Effector memory CD8-positive, alpha-beta T cell (primary cell): ENCODE measurements at regions not wholly inside any gene's neighbourhood (a gene's known extent, or its start where the extent isn't known, plus 50 kb on each side); places are given as distances from the start of the nearest gene placed in this dataset.
"Not testable (repeated sequence)": the region's sequence is repeated elsewhere in the genome, so short reads cannot be mapped to it uniquely, and the experiment has no call there.

ENCODE experiments used
- ATAC-seq: fragments of 150-1000 bp; cut with Tn5 transposase; replicated peaks from 2 replicates; pipeline ENCODE4 v1.10.0; 2021; ENCODE audit warnings: mild to moderate bottlenecking, moderate library complexity
- DNase-seq, 3 experiments: peaks; one replicate each; pipeline ENCODE4 v3.0.0; 2021
- H3K27ac Mint-ChIP-seq, 2 donors: one replicate each; pipeline ENCODE4 v1.8.0; 2022; ENCODE audit warnings: mild to moderate bottlenecking in 2 of 2, mixed read lengths in 2 of 2, moderate library complexity in 2 of 2
- H3K27me3 Mint-ChIP-seq, 2 donors: one replicate each; pipeline ENCODE4 v1.8.0; 2022; ENCODE audit warnings: mixed read lengths in 2 of 2
- H3K36me3 Mint-ChIP-seq: one replicate; pipeline ENCODE4 v1.8.0; 2022; ENCODE audit warnings: mild to moderate bottlenecking, moderate library complexity, mixed read lengths; ENCODE audit not compliant: insufficient read depth
- H3K4me1 Mint-ChIP-seq, 2 donors: one replicate each; pipeline ENCODE4 v1.8.0; 2022; ENCODE audit warnings: low read depth in 2 of 2, mixed read lengths in 2 of 2
- H3K4me3 Mint-ChIP-seq, 2 donors: one replicate each; pipeline ENCODE4 v1.8.0; 2022; ENCODE audit warnings: mild to moderate bottlenecking in 2 of 2, mixed read lengths in 2 of 2, moderate library complexity in 2 of 2
- H3K9me3 Mint-ChIP-seq, 2 donors: one replicate each; pipeline ENCODE4 v1.8.0; 2022; ENCODE audit warnings: mixed read lengths in 2 of 2

GRCh38 chr16:29226782-29227181 is 179.7 kb downstream of the NPIPB11 start:
- Mint-ChIP-seq H3K4me3 (no peak overlapping the region), H3K27ac (peak overlapping the region in 1 of 2 donors; percentile 41), H3K4me1 (peaks cover 9 to 17% of the 10 kb centered on the region in 2 donors), H3K27me3 (no peaks in the 10 kb centered on the region), H3K9me3 (no peaks in the 10 kb centered on the region), H3K36me3 (peaks cover 4% of the 10 kb centered on the region)
- DNase-seq (no peak), ATAC-seq (no peak)

- H3K9me3 Mint-ChIP-seq, DNase-seq, H3K27ac Mint-ChIP-seq, H3K27me3 Mint-ChIP-seq, ATAC-seq, H3K36me3 Mint-ChIP-seq, H3K4me3 Mint-ChIP-seq: not testable (repeated sequence)
- H3K4me1 Mint-ChIP-seq, result peaks cover 9 to 17% of the 10 kb centered on the region in 2 donors
These were observed 181.8 kb downstream of the NPIPB11 start for GRCh38 chr16:29224675-29225074.

GRCh38 chr16:29222615-29223014 is 183.9 kb downstream of the NPIPB11 start:
- not testable (repeated sequence) for H3K4me3 Mint-ChIP-seq, H3K36me3 Mint-ChIP-seq, H3K9me3 Mint-ChIP-seq, DNase-seq, H3K27me3 Mint-ChIP-seq, ATAC-seq, H3K27ac Mint-ChIP-seq
- peaks cover 4 to 13% of the 10 kb centered on the region in 2 donors for H3K4me1 Mint-ChIP-seq

- peaks cover 4 to 13% of the 10 kb centered on the region in 2 donors for H3K4me1 Mint-ChIP-seq
- H3K27ac Mint-ChIP-seq, H3K27me3 Mint-ChIP-seq, ATAC-seq, H3K36me3 Mint-ChIP-seq, H3K9me3 Mint-ChIP-seq, DNase-seq, H3K4me3 Mint-ChIP-seq: not testable (repeated sequence)
These were observed 184.5 kb downstream of the NPIPB11 start for GRCh38 chr16:29222008-29222407.

GRCh38 chr16:29221281-29221955 is 185.1 kb downstream of the NPIPB11 start:
- not testable (repeated sequence) for H3K27ac Mint-ChIP-seq, DNase-seq

GRCh38 chr16:29220647-29221191 is 185.8 kb downstream of the NPIPB11 start:
- not testable (repeated sequence) for H3K36me3 Mint-ChIP-seq, H3K27ac Mint-ChIP-seq, DNase-seq

More at GRCh38 chr16:29221281-29221955, 185.1 kb downstream of the NPIPB11 start:
- H3K27me3 Mint-ChIP-seq, H3K9me3 Mint-ChIP-seq, ATAC-seq, H3K36me3 Mint-ChIP-seq, H3K4me3 Mint-ChIP-seq: not testable (repeated sequence)
- H3K4me1 Mint-ChIP-seq, result peaks cover 4 to 13% of the 10 kb centered on the region in 2 donors

GRCh38 chr16:29219966-29220646 is 186.4 kb downstream of the NPIPB11 start:
- not testable (repeated sequence) for H3K27ac Mint-ChIP-seq, H3K4me3 Mint-ChIP-seq, ATAC-seq, H3K9me3 Mint-ChIP-seq, DNase-seq, H3K36me3 Mint-ChIP-seq, H3K27me3 Mint-ChIP-seq
- H3K4me1 Mint-ChIP-seq, result peaks cover 2 to 13% of the 10 kb centered on the region in 2 donors

More at GRCh38 chr16:29220647-29221191, 185.8 kb downstream of the NPIPB11 start:
- not testable (repeated sequence) for H3K27me3 Mint-ChIP-seq, H3K9me3 Mint-ChIP-seq, ATAC-seq, H3K4me3 Mint-ChIP-seq
- peaks cover 2 to 13% of the 10 kb centered on the region in 2 donors for H3K4me1 Mint-ChIP-seq

- peaks cover 2 to 13% of the 10 kb centered on the region in 2 donors for H3K4me1 Mint-ChIP-seq
- H3K27me3 Mint-ChIP-seq, ATAC-seq, H3K27ac Mint-ChIP-seq, H3K9me3 Mint-ChIP-seq, H3K4me3 Mint-ChIP-seq, DNase-seq, H3K36me3 Mint-ChIP-seq: not testable (repeated sequence)
These were observed 186.9 kb downstream of the NPIPB11 start for GRCh38 chr16:29219562-29219961.

- H3K27ac Mint-ChIP-seq, H3K36me3 Mint-ChIP-seq, H3K4me3 Mint-ChIP-seq, H3K9me3 Mint-ChIP-seq, H3K4me1 Mint-ChIP-seq, H3K27me3 Mint-ChIP-seq, ATAC-seq, DNase-seq: not testable (repeated sequence)
These were observed 187.9 kb downstream of the NPIPB11 start for GRCh38 chr16:29218649-29219048.

GRCh38 chr16:29218171-29218570 is 188.3 kb downstream of the NPIPB11 start:
- not testable (repeated sequence) for H3K9me3 Mint-ChIP-seq, H3K4me3 Mint-ChIP-seq, H3K4me1 Mint-ChIP-seq, DNase-seq, H3K27me3 Mint-ChIP-seq, H3K36me3 Mint-ChIP-seq, H3K27ac Mint-ChIP-seq, ATAC-seq

- H3K27me3 Mint-ChIP-seq, H3K4me1 Mint-ChIP-seq, ATAC-seq, H3K36me3 Mint-ChIP-seq, H3K27ac Mint-ChIP-seq, DNase-seq, H3K4me3 Mint-ChIP-seq, H3K9me3 Mint-ChIP-seq: not testable (repeated sequence)
These were observed 188.8 kb downstream of the NPIPB11 start for GRCh38 chr16:29217752-29218126.

- DNase-seq, H3K4me3 Mint-ChIP-seq, H3K36me3 Mint-ChIP-seq, H3K9me3 Mint-ChIP-seq, ATAC-seq, H3K27ac Mint-ChIP-seq, H3K4me1 Mint-ChIP-seq, H3K27me3 Mint-ChIP-seq: not testable (repeated sequence)
These were observed 189.3 kb downstream of the NPIPB11 start for GRCh38 chr16:29217104-29217751.

GRCh38 chr16:29213770-29214169 is 192.7 kb downstream of the NPIPB11 start:
- H3K27ac Mint-ChIP-seq, result not testable (repeated sequence)

More at GRCh38 chr16:29213770-29214169, 192.7 kb downstream of the NPIPB11 start:
- H3K4me3 Mint-ChIP-seq, H3K4me1 Mint-ChIP-seq, ATAC-seq, H3K27me3 Mint-ChIP-seq, DNase-seq, H3K36me3 Mint-ChIP-seq, H3K9me3 Mint-ChIP-seq: not testable (repeated sequence)
